Left kidney (tissue), 1 donor: ENCODE measurements at regions not wholly inside any gene's neighbourhood (a gene's known extent, or its start where the extent isn't known, plus 50 kb on each side); places are given as distances from the start of the nearest gene placed in this dataset.
"Not testable (repeated sequence)": the region's sequence is repeated elsewhere in the genome, so short reads cannot be mapped to it uniquely, and the experiment has no call there.

Experiments used
- DNase-seq: peaks from one replicate; pipeline ENCODE4 v3.0.0-alpha.2; 2013

DNA sequence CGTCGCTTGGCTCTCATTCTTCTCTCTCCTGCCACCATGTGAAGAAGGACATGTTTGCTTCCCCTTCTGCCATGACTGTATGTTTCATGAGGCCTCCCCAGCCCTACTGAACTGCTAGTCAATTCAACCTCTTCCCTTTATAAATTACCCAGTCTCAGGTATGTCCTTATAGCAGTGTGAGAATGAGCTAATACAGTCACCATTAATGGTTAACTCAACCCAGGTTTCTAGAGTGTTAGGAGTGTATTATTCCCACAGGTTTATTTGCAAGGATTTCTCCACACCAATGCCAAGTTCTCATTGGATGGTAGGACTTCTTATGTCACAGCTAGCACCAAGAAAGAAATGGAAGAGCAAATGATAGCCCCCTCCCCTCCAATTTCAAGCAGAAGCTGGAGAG, 71.9 kb downstream of the DYNAP start:
- DNase-seq = no peak

DNA sequence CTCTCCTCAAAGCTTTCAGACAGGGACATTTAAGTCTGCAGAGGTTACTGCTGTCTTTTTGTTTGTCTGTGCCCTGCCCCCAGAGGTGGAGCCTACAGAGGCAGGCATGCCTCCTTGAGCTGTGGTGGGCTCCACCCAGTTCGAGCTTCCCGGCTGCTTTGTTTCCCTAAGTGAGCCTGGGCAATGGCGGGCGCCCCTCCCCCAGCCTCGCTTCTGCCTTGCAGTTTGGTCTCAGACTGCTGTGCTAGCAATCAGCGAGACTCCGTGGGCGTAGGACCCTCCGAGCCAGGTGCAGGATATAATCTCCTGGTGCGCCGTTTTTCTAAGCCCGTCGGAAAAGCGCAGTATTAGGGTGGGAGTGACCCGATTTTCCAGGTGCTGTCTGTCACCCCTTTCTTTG, 78.7 kb downstream of the DYNAP start:
- not testable (repeated sequence) for DNase-seq

GRCh38 chr18:54671291-54671881, 80.3 kb downstream of the DYNAP start:
- peak; percentile 24 for DNase-seq

DNA sequence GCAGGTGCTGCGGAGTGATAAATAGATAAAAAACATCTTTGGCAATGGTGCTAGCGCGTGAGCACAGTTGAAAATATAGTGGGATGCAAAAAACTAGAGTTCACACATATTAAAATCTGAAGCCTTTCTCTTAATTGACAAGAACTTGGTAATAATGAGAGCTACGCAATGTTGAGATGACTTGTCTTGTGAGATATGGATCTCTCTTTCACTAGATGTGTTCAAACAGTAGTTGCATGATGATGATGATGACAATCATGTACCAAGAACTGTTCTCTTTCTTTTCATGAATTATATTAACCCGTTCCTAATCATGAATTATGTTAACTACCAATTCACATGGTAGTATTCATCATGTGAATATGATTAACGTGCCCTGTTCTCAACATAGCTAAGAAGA, 81.1 kb downstream of the DYNAP start:
- no peak for DNase-seq

- no peak for DNase-seq
Measured at GRCh38 chr18:54672846-54673475, 81.9 kb downstream of the DYNAP start.

GRCh38 chr18:54673936-54674335, 82.9 kb downstream of the DYNAP start:
- DNase-seq = no peak

GRCh38 chr18:54675076-54675475, 84.0 kb downstream of the DYNAP start:
- DNase-seq = peak; percentile 14

GRCh38 chr18:54679318-54680149, 88.5 kb downstream of the DYNAP start:
- peak; percentile 64 for DNase-seq

DNA sequence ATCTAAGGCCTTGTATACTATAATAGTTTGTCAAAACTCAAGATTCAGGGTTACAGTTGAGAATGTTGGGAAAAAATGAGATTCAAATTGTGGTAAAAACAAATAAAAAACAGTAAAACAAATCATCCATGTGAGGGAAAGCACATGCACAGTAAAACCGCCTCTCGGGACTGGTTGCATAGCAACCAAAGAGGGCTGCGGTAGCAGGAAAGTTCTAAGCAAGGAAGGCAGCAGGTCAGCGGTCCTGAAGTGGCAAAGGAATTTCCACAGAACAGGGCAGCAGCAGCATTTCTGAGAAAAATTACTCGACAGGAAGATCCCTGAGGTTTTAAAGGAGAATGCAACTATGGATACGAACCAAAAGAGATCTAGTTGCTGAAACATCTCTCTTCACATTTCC, 93.7 kb downstream of the DYNAP start:
- DNase-seq = peak; percentile 30

DNA sequence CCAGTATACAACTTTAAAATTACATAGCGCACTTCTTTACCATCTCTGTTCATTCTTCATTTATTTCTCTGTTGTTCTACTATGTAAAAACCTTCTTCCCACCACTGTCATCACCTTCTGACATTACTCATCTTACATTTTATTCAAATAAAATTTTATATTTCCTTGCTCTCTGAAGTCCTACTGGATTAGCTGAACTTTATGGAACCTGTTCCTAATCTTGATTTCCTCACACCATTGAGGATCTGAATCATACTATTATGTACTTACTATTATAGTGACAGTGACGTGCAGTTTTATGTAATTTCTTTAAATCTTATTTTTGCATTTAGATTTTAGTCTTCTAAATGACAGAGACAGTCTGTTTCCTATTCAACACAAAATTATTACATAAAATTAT, 98.3 kb downstream of the DYNAP start:
- no peak for DNase-seq

DNA sequence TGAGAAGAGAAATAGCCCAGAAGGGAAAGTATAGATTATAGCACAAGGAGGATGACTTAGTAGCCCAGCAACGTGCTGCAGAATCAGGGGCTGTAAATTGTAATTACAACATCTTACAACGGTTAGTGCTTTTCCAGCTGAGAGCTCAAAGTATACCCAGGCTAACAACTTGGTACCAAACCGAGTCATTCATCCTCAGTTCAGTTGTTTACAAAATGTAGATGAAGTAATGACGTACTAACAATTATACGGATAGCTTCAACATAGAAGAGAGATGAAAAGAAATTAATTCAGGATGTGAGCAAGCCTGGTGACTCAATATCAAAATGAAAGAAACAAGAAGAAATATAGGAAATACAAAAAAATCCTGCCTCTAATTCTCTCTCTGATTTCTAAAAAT, 99.2 kb downstream of the DYNAP start:
- no peak for DNase-seq

DNA sequence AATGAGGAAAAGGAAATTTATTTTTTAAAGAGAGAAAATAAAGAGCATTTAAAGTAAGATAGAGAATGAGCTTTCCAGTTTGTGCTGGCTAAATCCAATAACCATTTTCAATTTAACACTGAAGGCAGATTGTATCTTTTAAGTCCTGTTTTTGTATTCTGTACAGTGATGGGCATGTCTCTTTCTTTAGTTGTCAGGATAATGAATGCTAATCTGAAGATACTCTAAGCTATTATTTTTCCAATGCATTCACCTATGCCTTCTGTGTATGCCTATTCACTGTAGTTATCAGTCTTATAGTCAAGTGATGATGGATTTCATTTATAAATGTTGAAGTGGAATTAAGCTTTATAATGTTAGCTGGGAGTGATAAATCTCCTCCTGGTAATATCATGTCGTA, 101.4 kb downstream of the DYNAP start:
- DNase-seq = no peak

DNA sequence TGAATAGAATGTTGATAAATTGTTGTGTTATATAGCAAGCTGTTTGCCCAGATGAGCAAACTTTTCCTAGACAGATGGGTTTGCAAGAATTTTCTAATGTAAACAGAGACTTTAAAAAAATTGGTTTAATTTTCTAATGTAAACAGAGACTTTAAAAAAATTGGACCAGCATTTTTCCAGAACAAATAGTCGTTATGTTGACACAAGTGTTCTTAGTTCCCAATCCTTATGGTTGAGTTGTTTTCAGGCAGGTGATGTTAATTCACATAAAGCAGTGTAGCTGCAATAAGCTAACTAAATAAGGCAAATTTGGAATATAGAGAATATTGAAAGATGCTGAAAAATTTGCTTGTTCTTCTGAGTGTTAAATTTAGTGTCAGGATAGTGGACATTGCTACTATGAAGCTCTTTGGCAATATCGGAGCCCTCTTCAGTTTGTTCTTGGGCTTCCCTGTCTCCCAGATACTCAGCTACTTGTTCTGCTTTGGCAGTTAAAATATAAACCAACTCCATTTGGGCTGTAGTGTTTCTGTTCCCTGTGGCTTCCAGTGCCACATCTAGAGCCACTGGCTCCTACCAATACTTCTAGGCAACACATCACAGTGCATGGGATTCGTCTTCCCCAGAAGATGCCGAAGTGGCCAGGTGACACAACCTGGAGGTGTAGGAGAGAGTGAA, 105.7 kb downstream of the DYNAP start:
- no peak for DNase-seq

DNA sequence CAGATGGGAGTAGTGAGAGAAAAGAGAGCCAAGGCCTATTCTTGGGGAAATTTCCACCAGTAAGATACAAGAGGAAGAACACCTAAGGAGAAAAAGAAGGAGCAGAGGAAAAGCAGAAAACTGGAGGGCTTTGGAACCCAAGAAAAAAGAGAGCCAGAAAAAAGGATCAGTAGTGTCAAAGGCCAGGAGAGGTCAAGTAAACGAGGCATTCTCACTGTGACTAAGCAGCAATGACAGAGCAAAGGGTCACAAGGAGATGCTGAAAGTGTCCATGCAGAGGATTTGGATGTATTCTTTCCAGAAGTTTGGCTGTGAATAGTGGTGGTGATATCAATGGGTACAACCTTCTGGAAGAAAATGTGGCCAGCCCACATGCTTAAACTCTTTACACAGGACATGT, 109.5 kb downstream of the DYNAP start:
- no peak for DNase-seq

DNA sequence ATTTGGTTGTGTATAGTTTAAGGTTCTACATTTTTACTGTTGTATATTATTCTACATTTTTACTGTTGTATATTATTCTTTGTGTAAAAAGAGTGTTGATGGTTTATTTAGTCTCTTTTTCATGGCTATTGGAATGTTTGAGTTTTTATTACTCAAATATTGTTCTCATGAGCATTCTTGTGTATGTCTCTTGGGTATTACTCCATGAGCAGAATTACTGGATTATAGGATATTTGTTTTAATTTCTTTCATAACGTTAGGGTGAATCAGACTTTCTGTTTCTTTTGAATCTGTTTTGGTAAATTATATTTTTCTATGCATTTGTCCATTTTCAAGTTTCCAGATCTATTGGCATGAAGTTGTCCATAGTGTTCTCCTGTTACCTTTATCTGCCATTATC, 111.6 kb downstream of the DYNAP start:
- no peak for DNase-seq

DNA sequence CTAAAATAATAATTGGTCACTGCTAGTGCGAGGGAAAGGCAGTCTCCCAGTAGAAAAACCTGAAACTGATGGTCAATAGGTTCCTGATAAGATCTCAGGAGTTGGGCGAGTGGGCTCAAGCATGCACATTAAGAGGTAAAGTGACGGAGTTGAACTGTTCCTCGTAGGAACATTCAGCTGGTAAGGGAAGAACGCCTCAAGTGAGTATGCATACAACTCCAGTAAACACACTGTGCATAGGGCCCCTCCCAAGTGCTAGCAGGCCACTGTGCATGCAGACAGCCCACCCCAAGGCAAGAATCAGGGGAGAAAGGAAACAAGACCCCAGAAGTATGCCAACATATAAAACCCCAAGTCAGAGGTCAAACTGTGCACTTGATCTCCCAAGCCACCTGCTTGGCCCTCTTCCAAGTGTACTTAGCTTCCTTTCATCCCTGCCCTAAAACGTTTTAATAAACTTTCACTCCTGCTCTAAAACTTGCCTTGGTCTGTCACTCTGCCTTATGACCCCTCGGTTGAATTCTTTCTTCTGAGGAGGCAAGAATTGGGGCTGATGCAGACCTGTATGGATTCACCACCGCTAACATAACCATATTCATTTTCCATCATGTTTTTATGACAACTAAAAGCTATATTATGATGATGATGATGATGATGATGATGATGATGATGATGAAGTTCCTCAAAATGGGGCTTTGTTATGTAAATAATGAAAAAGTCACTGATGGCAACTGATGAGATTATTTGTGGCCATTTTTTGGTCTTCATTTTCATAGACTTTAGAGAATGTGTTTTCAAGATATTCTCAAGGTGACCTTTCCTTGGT, 118.0 kb upstream of the RAB27B start:
- DNase-seq = no peak

DNA sequence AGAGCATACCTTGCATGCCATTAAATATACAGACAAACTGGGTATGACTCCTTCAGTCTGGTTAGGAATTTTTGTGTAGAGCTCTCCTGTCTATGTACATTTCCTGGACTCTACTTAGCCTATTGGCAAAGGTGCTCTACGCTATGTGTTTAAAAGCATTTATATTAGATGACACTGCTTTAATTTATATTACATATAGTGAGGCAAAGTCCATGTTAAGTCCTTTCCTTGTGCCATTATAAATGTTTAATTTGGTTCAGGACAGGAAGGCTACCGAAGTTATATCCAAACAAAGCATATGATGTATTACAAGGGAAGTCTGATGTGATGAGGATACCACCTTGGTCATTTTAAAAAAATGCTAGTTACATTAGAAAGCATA, 117.4 kb upstream of the RAB27B start:
- DNase-seq = no peak

DNA sequence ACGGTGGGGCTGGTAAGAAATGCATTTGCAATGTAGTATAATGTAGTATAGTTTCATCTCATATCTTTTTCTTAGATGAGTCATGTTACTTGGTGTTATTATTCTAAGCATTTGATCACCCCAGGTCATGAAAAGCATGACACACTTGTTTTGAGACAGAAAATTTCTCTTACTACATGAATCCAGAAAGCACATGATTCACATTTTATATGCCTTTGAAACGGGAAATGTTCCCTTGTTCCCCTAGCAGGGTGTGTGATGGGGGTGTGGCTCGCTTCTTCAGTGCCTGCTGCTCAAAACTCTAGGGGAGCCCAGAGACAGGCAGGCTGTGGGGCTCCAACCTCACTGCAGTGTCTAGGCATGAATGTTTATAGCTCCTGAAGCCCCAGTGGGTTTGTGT, 116.0 kb upstream of the RAB27B start:
- no peak for DNase-seq

GRCh38 chr18:54712758-54713157, 115.5 kb upstream of the RAB27B start:
- DNase-seq = no peak

GRCh38 chr18:54713386-54713785, 114.9 kb upstream of the RAB27B start:
- no peak for DNase-seq

DNA sequence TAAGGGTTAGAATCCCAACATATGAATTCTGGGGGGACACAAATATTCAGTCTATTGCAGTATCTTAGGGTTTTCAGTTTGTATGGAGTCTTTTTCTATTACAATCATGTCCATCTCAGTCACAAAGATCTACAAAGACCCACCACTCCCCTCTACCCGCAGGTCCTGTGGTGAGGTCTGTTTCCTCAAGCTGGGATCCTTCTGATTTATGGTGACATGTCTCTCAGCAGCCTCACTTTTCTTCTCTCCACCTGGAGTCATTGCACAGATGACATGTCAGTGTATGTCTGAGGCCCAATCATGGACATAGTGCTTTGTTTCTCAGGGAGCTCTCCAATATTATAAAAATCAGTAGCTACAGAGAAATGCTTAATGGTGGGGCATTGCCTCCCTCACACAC, 113.4 kb upstream of the RAB27B start:
- no peak for DNase-seq

DNA sequence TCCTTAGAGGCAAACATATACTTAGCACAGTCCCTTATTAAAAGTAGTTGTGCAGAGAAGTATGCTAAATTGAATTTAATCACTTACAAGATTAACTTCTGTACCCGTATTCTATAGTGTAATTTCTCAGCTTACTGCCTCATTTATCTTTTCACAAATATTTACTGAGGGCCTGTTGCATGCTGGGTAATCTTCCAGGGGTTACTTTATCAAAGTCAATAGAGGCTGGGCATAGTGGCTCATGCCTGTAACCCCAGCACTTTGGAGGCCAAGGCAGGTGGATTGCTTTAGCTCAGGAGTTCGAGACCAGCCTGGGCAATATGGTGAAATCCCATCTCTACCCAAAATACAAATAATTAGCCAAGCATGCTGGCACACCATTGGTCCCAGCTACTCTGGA, 111.7 kb upstream of the RAB27B start:
- no peak for DNase-seq
